Inflammatory macrophage treated with lipopolysaccharide for 1 hour (primary cell): ENCODE measurements at regions not wholly inside any gene's neighbourhood (a gene's known extent, or its start where the extent isn't known, plus 50 kb on each side); places are given as distances from the start of the nearest gene placed in this dataset.
"Not testable (repeated sequence)": the region's sequence is repeated elsewhere in the genome, so short reads cannot be mapped to it uniquely, and the experiment has no call there.

Experiments
- DNase-seq, 2 donors: peaks; one replicate each; pipeline ENCODE4 v3.0.0-alpha.2; 2020 to 2022

DNA sequence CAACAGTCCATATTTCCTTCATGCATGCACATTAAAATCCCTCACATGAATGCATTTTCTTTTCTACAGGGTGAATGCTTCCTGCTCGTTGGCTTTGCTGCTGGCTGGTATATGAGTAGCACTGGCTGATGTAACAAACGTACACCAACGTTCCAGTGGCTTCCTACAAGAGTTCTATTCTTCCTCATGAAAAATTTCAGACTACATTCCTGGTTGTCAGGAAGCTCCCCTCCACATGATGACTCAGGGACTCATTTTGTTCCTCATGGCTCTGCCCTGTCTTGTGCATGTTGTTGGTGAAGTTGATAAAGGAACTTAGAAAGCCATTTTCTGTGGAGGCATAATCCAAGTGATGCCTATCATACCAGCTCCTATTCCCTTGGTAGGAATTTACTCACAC lies 470.7 kb upstream of the KLF6 start:
- no peak for DNase-seq

DNA sequence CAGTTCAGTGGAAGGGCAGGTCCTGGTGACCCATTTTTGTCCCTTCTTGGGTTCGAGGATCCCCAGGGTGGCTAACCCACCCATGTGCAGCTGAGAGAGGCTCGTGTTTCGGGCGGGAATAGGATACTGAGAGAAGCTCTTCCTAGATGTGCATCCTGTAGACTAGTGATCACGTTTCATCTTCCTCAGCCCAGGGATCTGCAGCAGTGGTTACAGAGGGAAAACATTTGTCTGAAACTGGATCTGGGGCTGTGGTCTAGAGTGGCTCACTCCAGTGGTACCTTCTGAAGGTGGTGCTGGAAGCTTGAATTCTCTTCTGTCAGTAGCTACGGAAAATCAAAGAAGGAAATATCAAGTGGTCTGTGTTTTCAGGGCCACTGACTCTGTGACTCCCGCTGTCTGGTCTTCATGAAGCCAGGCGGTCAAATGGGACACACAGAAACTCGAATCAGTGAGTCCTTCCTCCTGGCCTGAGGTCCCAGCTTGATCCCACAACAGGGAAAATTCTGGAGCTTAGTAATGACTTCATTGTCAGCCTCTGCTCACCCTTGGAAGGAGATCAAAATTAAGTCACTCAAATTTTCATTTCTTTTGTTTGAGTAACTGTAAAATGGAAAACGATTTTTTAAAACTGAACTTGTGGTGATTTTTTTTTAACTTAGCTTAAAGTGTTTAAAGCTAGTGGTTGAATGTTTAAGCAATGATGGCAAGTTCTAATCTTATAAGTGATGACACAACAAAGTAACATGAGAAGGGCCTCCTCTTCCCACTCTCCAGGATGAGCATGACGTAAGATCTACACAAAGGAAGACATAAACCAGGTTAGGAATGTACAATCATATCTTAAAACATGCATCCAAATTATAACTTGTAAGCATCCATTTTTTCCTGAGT lies 469.3 kb upstream of the KLF6 start:
- no peak for DNase-seq

DNA sequence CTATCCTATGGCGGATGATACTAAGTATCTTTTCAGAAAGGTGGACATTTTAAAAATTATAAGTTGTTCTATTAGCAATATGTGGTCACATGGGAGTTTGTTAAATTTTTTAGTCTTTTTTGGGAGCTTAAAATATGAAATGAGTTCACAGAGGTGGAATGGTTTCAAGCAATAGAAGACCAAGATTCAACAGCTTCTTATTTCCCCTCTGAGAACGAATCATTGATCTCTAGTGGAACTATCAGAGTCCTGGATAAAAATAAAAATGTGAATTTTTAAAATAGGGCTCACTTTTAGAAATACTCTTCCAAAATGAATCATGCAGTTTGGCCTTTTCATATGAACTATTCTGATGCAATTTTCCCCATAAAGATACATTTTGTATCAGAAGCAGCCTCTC lies 467.7 kb upstream of the KLF6 start:
- DNase-seq, result no peak

GRCh38 chr10:4250587-4250887 lies 465.5 kb upstream of the KLF6 start:
- DNase-seq, result no peak

DNA sequence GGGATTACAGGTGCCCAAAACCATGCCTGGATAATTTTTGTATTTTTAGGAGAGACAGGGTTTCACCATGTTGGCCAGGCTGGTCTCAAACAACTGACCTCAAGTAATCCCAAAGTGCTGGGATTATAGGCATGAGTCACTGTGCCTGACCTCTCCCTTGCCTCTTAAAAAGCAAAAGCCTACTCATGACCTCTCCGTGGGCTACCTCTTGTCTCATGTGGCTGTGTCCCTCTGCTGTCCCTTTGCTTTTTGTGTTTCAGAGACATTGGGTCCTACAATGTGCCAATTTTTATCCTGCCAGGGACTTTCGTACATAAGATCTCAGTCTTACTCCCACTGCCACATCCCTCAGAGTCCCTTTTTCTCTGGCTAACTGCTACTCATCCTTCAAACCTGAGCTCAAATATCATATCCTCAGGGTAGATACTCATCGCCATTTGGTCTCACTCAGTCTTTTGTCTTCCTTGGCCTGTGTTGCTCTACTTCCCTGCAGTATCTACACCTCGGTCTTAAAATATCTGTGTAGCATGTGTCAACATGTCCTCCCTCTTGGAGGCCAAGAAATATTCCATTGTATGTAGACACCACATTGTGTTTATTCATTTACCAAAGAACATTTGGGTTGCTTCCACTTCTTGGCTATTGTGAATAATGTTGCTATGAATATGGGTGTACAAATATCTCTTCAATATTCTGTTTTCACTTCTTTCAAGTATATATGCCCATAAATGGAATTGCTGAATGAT lies 465.0 kb upstream of the KLF6 start:
- peak in 1 of 2 donors; percentile 6 for DNase-seq

DNA sequence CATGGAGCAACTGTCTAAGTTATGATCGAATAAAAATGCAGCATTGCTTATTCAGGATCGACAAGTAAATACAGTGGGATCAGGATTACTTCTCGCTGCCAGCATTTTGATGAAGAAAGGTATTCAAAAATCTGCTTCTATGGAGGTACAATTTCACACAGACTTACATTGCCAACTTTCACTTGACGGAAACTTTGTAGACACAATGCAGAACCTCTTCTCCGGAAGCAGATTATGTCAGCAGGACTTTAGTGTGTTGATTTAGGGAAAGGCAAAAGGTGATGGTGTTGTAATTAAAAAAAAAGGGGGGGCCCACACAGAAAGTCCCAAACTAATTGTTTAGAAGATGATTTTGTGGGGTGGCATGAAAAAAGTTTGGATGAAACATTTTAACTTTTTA lies 462.4 kb upstream of the KLF6 start:
- DNase-seq, result no peak

- no peak for DNase-seq
These were observed 461.9 kb upstream of the KLF6 start for GRCh38 chr10:4246881-4247358.

- DNase-seq, result peak; percentile 50 to 59
These were observed 458.6 kb upstream of the KLF6 start for GRCh38 chr10:4243651-4244050.

GRCh38 chr10:4243169-4243568 lies 458.2 kb upstream of the KLF6 start:
- no peak for DNase-seq

GRCh38 chr10:4242561-4243035 lies 457.6 kb upstream of the KLF6 start:
- DNase-seq, result no peak

- DNase-seq, result no peak
These were observed 456.8 kb upstream of the KLF6 start for GRCh38 chr10:4241724-4242345.

DNA sequence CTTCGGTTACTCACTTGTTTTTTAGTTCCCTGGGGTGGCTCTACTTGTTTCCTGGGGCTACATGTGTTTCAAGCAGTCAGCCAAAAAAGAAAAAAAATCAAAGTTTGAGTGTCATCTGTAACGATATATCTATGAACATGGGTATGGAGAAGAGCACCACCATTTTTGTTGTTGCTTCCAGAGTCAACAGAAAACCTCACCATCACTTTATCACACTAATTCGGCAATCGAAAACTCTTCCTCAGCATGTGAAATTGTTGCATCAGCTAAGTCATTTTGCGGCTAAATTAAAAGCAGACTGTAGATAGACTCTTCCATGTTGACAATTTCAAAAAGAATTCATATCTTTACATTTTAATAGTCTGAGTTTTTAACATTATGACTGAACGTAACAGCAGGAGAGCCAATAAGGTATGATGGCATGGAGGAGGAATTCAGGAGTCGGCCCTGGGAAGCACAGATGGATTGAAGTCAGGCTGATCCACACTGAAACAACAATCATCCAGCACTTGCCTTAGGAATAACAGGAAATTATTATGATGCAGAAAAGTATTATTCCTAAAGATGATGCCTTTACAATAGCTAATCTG lies 455.7 kb upstream of the KLF6 start:
- DNase-seq, result no peak

DNA sequence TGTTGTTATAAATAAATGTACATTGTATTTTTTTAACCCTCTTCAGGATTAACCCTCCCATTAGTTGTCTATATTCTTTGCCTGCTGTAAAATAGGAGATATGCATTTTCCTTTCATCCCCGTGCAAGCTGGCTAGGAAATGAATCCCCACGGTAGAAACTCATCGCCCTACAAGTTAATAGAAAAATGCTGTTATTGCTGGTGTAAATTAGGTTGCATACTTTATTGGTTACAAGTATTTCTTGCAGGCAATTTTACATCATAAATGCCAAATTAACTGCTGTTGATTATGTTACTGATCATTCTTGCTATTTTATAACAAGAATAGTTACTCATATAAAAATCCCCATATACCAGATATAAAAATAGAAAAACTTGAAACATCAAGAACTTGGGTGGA lies 454.2 kb upstream of the KLF6 start:
- no peak for DNase-seq

DNA sequence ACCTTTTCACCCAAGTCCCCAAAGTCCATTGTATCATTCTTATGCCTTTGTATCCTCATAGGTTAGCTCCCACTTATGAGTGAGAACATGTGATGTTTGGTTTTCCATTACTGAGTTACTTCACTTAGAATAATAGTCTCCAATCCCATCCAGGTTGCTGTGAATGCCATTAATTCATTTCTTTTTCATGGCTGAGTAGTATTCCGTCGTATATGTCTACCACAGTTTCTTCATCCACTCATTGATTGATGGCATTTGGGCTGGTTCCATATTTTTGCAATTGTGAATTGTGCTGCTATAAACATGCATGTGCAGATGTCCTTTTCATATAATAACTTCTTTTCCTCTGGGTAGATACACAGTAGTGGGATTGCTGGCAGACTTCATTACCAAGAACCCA lies 451.9 kb upstream of the KLF6 start:
- DNase-seq, result not testable (repeated sequence)

DNA sequence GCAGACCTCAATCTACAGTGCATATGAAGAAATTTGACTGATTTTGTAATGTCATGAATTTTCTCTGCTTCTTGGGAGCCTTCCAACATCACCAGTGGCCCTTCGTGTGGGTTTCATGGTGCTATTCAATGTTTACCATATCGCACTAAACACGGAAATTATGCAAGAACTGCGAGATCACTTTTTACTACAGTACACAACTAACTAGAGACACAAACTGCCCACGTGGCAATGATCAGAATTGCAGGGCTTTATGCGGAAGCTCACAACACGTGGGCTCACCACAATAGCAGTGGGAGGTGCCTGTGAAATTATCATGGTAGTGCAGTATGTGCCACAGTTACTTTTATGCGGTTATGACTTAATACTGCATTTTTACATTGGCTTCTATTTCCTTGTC lies 449.7 kb upstream of the KLF6 start:
- peak; percentile 50 to 79 for DNase-seq

GRCh38 chr10:4231439-4231838 lies 446.4 kb upstream of the KLF6 start:
- no peak for DNase-seq

DNA sequence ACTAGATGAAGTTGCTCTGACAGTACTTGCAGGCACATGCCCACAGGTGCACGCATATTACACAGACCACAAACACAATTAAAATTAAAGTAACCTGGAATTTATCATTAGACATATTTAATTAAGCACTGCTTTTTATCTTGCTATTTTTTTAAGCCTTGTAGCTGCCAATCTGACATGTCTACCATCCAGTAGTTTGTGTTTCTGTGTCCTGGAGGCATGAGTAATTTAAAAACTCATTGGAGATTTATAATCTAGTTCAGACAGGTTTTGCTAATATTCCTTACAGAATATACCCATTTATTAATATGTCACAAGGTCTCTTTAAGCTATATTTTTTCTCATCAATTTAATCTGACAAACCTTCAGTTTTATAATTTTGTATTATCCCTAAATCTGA lies 445.0 kb upstream of the KLF6 start:
- DNase-seq, result no peak

DNA sequence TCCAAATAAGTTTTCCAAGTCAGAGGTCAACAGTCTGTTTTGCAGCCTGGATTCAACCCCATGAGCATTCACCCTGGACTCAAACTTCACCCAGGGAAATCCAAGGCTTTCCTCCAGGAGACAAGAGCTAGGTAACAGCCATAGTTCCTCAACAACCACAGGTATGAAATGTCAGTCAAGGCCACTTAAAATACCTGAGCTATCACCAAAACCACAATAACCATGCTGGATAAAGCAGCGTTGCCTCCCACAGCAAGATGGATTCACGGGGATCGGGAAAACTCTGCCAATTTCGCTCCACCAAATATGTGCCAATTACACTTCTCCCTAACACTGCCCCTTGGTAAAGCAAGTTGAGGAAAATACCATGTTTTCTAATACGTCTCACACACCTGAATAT lies 444.1 kb upstream of the KLF6 start:
- no peak for DNase-seq

DNA sequence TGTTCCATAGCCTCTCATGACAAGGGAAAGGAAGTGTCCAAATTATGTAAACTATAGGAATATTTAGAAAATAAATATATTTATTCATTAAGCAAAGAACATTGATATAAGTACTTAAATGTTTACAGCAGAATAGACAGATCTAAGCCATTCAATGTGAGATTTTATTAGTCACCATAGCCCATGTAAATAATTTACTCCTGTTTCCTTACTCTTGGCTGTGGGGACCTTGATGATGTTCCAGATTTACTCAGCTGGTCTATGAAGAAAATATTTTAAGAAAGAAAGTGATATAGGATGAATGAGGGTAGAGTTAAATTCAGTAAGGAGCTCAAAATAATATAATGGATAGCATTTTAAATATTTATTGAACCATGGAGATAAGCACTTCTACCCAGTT lies 442.6 kb upstream of the KLF6 start:
- DNase-seq, result no peak

DNA sequence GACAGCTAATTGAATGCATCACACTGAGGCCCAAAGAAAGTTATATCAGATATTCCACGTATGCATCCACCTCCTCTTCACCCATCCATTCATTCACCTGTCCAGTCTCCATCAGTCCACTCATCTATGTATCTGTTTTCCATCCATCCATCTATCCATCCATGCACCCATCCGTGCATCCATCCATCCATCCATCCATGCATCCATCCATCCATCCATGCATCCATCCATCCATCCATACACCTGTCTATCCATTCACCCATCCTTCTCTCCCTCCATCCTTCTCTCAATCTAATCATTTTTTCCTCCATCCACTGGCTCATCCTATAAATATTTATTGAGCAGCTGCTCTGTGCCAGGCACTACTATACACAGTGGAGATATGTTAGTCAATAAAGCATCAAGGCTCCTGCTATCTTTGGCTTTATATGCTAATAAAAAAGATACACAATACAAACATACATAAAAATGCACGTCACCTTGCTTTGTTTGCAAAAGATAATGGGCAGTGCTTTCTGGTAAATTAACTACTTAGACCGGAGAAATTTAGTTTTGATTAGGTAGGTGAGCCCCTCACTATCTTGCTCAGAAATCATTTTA lies 442.0 kb upstream of the KLF6 start:
- no peak for DNase-seq

DNA sequence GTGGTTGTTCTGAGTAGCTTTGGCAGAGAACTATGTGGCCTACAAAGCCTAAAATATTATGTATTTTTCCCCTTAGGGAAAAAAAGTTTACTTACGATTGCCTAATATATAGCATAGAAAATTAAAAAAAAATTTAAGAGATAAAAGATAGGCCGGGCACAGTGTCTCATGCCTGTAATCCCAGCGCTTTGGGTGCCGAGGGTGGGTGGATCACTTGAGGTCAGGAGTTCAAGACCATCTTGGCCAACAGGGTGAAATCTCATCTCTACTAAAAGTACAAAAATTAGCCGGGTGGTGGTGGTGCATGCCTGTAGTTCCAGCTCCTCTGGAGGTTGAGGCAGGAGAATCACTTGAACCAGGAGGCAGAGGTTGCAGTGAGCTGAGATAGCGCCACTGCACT lies 439.2 kb upstream of the KLF6 start:
- no peak for DNase-seq

GRCh38 chr10:4221310-4221709 lies 436.3 kb upstream of the KLF6 start:
- DNase-seq, result peak; percentile 20 to 65

GRCh38 chr10:4219901-4220300 lies 434.9 kb upstream of the KLF6 start:
- no peak for DNase-seq
